SK-N-SH treated with all-trans-retinoic acid at 6 μM for 48 hours (cell line): ENCODE measurements at regions not wholly inside any gene's neighbourhood (a gene's known extent, or its start where the extent isn't known, plus 50 kb on each side); places are given as distances from the start of the nearest gene placed in this dataset.

Experiments used
- ARNTL ChIP-seq: fragments of 450-650 bp; formaldehyde crosslinking; IDR thresholded peaks from 2 replicates; pipeline ENCODE4 v1.5.0; 2020; ENCODE audit warnings: low read depth, mild to moderate bottlenecking, moderate library complexity, borderline replicate concordance
- CSDC2 ChIP-seq: fragments of 250-450 bp; sonication (Bioruptor Pico); IDR thresholded peaks from 2 replicates; pipeline ENCODE4 v1.5.0; 2020; ENCODE audit warnings: mild to moderate bottlenecking, moderate library complexity
- GLIS3 ChIP-seq: fragments of 250-450 bp; sonication (Bioruptor Pico); IDR thresholded peaks from 2 replicates; pipeline ENCODE4 v1.5.0; 2020; ENCODE audit warnings: mild to moderate bottlenecking, moderate library complexity
- PPARA ChIP-seq: fragments of 250-450 bp; sonication (Bioruptor Pico); IDR thresholded peaks from 2 replicates; pipeline ENCODE4 v1.5.0; 2020; ENCODE audit warnings: mild to moderate bottlenecking, borderline replicate concordance
- RARB ChIP-seq: fragments of 250-450 bp; sonication (Bioruptor Pico); IDR thresholded peaks from 2 replicates; pipeline ENCODE4 v1.8.0; 2021; ENCODE audit warnings: mild to moderate bottlenecking, moderate library complexity
- ZC3H10 ChIP-seq: fragments of 250-450 bp; sonication (Bioruptor Pico); IDR thresholded peaks from 2 replicates; pipeline ENCODE4 v1.5.1; 2021; ENCODE audit warnings: mild to moderate bottlenecking, moderate library complexity
- ZFP30 ChIP-seq: fragments of 450-650 bp; formaldehyde crosslinking; IDR thresholded peaks from 2 replicates; pipeline ENCODE4 v1.5.0; 2022; ENCODE audit warnings: mild to moderate bottlenecking, moderate library complexity
- ZNF8 ChIP-seq: fragments of 450-650 bp; formaldehyde crosslinking; IDR thresholded peaks from 2 replicates; pipeline ENCODE4 v1.5.0; 2020; ENCODE audit warnings: mild to moderate bottlenecking, moderate library complexity
- TF ChIP-seq, protein P1 (sequence below): fragments of 250-450 bp; sonication (Bioruptor Pico); IDR thresholded peaks from 2 replicates; pipeline ENCODE4 v1.5.1; 2020; ENCODE audit warnings: low read depth, mild to moderate bottlenecking, moderate library complexity
- TF ChIP-seq, protein P2 (sequence below): fragments of 250-450 bp; sonication (Bioruptor Pico); IDR thresholded peaks from 2 replicates; pipeline ENCODE4 v1.5.0; 2020; ENCODE audit warnings: mild to moderate bottlenecking, moderate library complexity
- TF ChIP-seq, protein P3 (sequence below): fragments of 250-450 bp; sonication (Bioruptor Pico); IDR thresholded peaks from 2 replicates; pipeline ENCODE4 v1.5.1; 2021; ENCODE audit warnings: mild to moderate bottlenecking, moderate library complexity
- TF ChIP-seq, protein P4 (sequence below): fragments of 250-450 bp; sonication (Bioruptor Pico); IDR thresholded peaks from 2 replicates; pipeline ENCODE4 v1.8.0; 2020; ENCODE audit warnings: mild to moderate bottlenecking, moderate library complexity, borderline replicate concordance

GRCh38 chr3:67142432-67142831 is 144.3 kb downstream of the KBTBD8 start:
- TF ChIP-seq, protein P1, sequence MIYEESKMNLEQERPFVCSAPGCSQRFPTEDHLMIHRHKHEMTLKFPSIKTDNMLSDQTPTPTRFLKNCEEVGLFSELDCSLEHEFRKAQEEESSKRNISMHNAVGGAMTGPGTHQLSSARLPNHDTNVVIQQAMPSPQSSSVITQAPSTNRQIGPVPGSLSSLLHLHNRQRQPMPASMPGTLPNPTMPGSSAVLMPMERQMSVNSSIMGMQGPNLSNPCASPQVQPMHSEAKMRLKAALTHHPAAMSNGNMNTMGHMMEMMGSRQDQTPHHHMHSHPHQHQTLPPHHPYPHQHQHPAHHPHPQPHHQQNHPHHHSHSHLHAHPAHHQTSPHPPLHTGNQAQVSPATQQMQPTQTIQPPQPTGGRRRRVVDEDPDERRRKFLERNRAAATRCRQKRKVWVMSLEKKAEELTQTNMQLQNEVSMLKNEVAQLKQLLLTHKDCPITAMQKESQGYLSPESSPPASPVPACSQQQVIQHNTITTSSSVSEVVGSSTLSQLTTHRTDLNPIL: no peak
- TF ChIP-seq ZNF8 (CRISPR knock-in tag) (no peak), ZFP30 (CRISPR knock-in tag) (no peak), PPARA (no peak), RARB (CRISPR knock-in tag) (no peak), CSDC2 (CRISPR knock-in tag) (no peak), GLIS3 (CRISPR knock-in tag) (no peak), ZC3H10 (CRISPR knock-in tag) (no peak), ARNTL (CRISPR knock-in tag) (no peak)
- TF ChIP-seq, protein P2, sequence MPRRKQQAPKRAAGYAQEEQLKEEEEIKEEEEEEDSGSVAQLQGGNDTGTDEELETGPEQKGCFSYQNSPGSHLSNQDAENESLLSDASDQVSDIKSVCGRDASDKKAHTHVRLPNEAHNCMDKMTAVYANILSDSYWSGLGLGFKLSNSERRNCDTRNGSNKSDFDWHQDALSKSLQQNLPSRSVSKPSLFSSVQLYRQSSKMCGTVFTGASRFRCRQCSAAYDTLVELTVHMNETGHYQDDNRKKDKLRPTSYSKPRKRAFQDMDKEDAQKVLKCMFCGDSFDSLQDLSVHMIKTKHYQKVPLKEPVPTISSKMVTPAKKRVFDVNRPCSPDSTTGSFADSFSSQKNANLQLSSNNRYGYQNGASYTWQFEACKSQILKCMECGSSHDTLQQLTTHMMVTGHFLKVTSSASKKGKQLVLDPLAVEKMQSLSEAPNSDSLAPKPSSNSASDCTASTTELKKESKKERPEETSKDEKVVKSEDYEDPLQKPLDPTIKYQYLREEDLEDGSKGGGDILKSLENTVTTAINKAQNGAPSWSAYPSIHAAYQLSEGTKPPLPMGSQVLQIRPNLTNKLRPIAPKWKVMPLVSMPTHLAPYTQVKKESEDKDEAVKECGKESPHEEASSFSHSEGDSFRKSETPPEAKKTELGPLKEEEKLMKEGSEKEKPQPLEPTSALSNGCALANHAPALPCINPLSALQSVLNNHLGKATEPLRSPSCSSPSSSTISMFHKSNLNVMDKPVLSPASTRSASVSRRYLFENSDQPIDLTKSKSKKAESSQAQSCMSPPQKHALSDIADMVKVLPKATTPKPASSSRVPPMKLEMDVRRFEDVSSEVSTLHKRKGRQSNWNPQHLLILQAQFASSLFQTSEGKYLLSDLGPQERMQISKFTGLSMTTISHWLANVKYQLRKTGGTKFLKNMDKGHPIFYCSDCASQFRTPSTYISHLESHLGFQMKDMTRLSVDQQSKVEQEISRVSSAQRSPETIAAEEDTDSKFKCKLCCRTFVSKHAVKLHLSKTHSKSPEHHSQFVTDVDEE: no peak
- TF ChIP-seq, protein P3, sequence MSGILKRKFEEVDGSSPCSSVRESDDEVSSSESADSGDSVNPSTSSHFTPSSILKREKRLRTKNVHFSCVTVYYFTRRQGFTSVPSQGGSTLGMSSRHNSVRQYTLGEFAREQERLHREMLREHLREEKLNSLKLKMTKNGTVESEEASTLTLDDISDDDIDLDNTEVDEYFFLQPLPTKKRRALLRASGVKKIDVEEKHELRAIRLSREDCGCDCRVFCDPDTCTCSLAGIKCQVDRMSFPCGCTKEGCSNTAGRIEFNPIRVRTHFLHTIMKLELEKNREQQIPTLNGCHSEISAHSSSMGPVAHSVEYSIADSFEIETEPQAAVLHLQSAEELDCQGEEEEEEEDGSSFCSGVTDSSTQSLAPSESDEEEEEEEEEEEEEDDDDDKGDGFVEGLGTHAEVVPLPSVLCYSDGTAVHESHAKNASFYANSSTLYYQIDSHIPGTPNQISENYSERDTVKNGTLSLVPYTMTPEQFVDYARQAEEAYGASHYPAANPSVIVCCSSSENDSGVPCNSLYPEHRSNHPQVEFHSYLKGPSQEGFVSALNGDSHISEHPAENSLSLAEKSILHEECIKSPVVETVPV: no peak
- TF ChIP-seq, protein P4, sequence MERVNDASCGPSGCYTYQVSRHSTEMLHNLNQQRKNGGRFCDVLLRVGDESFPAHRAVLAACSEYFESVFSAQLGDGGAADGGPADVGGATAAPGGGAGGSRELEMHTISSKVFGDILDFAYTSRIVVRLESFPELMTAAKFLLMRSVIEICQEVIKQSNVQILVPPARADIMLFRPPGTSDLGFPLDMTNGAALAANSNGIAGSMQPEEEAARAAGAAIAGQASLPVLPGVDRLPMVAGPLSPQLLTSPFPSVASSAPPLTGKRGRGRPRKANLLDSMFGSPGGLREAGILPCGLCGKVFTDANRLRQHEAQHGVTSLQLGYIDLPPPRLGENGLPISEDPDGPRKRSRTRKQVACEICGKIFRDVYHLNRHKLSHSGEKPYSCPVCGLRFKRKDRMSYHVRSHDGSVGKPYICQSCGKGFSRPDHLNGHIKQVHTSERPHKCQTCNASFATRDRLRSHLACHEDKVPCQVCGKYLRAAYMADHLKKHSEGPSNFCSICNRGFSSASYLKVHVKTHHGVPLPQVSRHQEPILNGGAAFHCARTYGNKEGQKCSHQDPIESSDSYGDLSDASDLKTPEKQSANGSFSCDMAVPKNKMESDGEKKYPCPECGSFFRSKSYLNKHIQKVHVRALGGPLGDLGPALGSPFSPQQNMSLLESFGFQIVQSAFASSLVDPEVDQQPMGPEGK: no peak
